Right ventricle myocardium inferior (tissue), 1 donor: ENCODE measurements at regions not wholly inside any gene's neighbourhood (a gene's known extent, or its start where the extent isn't known, plus 50 kb on each side); places are given as distances from the start of the nearest gene placed in this dataset.
"Not testable (repeated sequence)": the region's sequence is repeated elsewhere in the genome, so short reads cannot be mapped to it uniquely, and the experiment has no call there.

Experiments
- ATAC-seq: fragments of 200-7000 bp; cut with Tn5 transposase; one replicate; pipeline ENCODE4 v1.9.1; 2020; ENCODE audit warnings: mild to moderate bottlenecking, moderate library complexity
- DNase-seq: peaks from one replicate; pipeline ENCODE4 v3.0.0; 2021; ENCODE audit errors: missing footprints
- intact Hi-C: fragments of 100-400 bp; cut with DNase I; formaldehyde crosslinking; loops from one replicate; pipeline ENCODE4 v1.11.0; 2022
- donor health status: DM: no; HTN: yes; CAD: no; lungs with severe emphysema.

GRCh38 chr2:2456721-2457120, 125.6 kb upstream of the MYT1L start:
- intact Hi-C loops = no loop called here
- DNase-seq = no peak
- no peak for ATAC-seq

- intact Hi-C loops = no loop called here
- no peak for ATAC-seq
- no peak for DNase-seq
These were observed 124.1 kb upstream of the MYT1L start for GRCh38 chr2:2455151-2455550.

GRCh38 chr2:2452961-2453360, 121.9 kb upstream of the MYT1L start:
- DNase-seq (no peak), ATAC-seq (no peak)
- intact Hi-C loops = no loop called here

- ATAC-seq, DNase-seq, intact Hi-C loops: not testable (repeated sequence)
These were observed 120.2 kb upstream of the MYT1L start for GRCh38 chr2:2451275-2451674.

GRCh38 chr2:2448178-2448577, 117.1 kb upstream of the MYT1L start:
- DNase-seq (no peak), ATAC-seq (no peak)
- intact Hi-C loops = no loop called here

- intact Hi-C loops = no loop called here
- DNase-seq (no peak), ATAC-seq (no peak)
These were observed 91.5 kb upstream of the MYT1L start for GRCh38 chr2:2422621-2423020.

GRCh38 chr2:2413525-2413924, 82.5 kb upstream of the MYT1L start:
- DNase-seq = no peak
- intact Hi-C loops = no loop called here
- ATAC-seq = no peak

GRCh38 chr2:2410987-2411386, 79.9 kb upstream of the MYT1L start:
- intact Hi-C loops = no loop called here
- ATAC-seq (no peak), DNase-seq (no peak)

- intact Hi-C loops = no loop called here
- no peak for DNase-seq
- no peak for ATAC-seq
These were observed 78.4 kb upstream of the MYT1L start for GRCh38 chr2:2409481-2409880.

GRCh38 chr2:2405780-2406179, 74.7 kb upstream of the MYT1L start:
- no peak for DNase-seq
- ATAC-seq = no peak
- intact Hi-C loops = no loop called here

GRCh38 chr2:2400286-2401038, 69.4 kb upstream of the MYT1L start:
- DNase-seq (no peak), ATAC-seq (no peak)
- intact Hi-C loops = no loop called here

GRCh38 chr2:2399396-2399795, 68.3 kb upstream of the MYT1L start:
- DNase-seq = no peak
- no peak for ATAC-seq
- intact Hi-C loops = no loop called here

GRCh38 chr2:2392332-2392731, 61.3 kb upstream of the MYT1L start:
- intact Hi-C loops = no loop called here
- no peak for ATAC-seq
- no peak for DNase-seq

- no peak for DNase-seq
- intact Hi-C loops = no loop called here
- no peak for ATAC-seq
These were observed 58.1 kb upstream of the MYT1L start for GRCh38 chr2:2389215-2389614.
